ENCODE measurements at regions not wholly inside any gene's neighbourhood (a gene's known extent, or its start where the extent isn't known, plus 50 kb on each side); places are given as distances from the start of the nearest gene placed in this dataset.
A peak's percentile ranks its signal among the peaks of the same experiment; 100 is the strongest.

GRCh38 chr2:128639693-128640092 lies 321.0 kb upstream of the HS6ST1 start:
- TF ChIP-seq CTCF (IDR thresholded peaks at IDR 0.05; ENCODE audit: insufficient read depth, low read depth, low read length) = no peak

DNA sequence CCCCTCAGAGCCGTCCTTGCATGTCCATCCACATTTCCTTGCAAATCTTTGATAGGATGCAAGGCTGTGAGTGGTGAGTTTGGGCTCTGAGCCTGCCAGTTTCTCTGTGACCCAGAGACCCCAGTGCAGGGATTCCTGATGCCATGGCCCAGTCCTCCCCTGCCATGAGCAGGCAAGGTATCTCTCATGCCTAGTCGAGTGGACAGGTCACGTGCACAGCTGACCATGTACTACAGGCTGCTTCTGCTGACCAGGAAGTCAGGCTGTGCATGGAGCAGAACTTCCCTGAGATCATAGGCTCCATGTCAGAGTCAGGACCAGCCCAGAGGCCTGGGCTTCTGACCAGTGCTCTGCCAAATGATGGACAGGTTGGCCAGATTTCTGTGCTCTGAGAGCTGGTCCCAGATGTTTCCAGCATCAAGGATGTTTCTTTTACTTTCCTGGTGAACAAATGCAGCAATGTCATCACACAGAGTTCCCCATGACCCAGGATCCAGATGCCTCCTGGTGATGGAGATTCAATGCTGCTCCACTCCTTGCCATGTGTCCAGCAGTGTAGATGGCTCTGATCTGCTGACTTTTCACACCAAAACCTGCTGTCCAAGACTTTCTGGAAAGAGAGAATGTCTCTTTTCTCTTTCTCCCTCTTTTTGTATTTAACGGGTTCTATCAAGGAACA lies 321.6 kb upstream of the HS6ST1 start:
- TF ChIP-seq CTCF (IDR thresholded peaks at IDR 0.05; ENCODE audit: insufficient read depth, low read depth, low read length) = peak; percentile 14
- no peak overlapping the region for H3K4me3 ChIP-seq (ENCODE audit: low read depth, low read length)
- no peak for DNase-seq (ENCODE audit: low read depth)

More at GRCh38 chr2:128639693-128640092, 321.0 kb upstream of the HS6ST1 start:
- no peak overlapping the region for H3K4me3 ChIP-seq (ENCODE audit: low read depth, low read length)
- no peak for DNase-seq (ENCODE audit: low read depth)

DNA sequence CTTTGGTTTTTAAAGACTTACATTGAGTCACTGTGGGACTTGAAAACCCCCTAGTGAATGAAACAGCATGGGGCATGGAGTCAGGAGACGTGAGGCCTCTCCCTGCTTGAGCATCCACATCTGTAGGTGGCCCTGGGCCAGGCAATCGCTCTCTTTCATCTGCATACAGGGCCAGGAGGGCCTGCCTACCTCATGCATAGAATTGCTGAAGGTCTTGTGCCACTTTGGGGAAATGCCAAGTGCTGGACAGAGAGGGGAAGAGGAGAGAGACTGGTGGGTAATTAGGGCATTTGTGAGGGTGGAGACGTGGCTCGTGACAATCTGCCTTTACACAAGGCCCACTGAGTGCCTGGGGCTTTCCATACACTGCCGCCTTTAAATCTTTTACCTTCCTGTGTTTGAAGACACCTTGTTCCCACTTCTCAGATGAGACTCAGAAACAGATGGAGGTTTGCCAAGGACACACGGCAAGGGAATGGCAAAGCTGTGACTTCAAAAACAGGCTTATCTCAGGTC lies 322.2 kb upstream of the HS6ST1 start:
- DNase-seq (ENCODE audit: low read depth) = no peak
- H3K4me3 ChIP-seq (ENCODE audit: low read depth, low read length) = no peak overlapping the region
- no peak for TF ChIP-seq CTCF (IDR thresholded peaks at IDR 0.05; ENCODE audit: insufficient read depth, low read depth, low read length)

DNA sequence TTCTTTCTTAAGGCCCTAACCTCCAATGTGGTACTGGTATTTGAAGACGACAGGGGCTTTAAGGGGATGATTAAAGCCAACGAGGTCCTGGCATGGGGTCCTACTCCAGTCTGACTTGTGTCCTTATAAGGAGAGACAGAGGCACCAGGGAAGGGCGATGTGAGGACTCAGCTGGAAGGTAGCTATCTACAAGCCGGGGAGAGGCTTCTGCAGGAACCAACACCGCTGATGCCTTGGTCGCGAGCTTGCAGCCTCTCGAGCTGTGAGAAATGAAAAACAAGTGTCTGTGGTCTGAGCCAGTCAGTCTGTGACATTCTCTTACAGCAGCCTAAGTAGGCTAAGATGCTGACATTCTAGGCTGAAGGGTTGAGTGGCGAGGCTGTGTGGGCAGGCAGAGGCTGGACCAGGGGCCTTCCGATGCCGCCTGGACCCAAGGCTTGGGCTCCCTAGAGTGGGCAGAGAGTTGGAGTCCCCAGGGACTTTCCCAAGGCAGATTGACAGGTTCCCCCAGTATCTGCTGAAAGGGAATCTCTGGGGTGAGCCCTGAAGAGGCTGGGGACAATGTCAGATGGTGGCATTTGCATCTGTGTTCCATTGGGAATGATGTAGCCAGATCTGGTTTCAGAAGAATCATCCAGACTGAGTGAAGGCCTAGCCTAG lies 322.9 kb upstream of the HS6ST1 start:
- no peak for DNase-seq (ENCODE audit: low read depth)
- TF ChIP-seq CTCF (IDR thresholded peaks at IDR 0.05; ENCODE audit: insufficient read depth, low read depth, low read length) = no peak
- no peak overlapping the region for H3K4me3 ChIP-seq (ENCODE audit: low read depth, low read length)

GRCh38 chr2:128642316-128642715 lies 323.6 kb upstream of the HS6ST1 start:
- no peak for DNase-seq (ENCODE audit: low read depth)
- H3K4me3 ChIP-seq (ENCODE audit: low read depth, low read length) = no peak overlapping the region
- TF ChIP-seq CTCF (IDR thresholded peaks at IDR 0.05; ENCODE audit: insufficient read depth, low read depth, low read length) = no peak

DNA sequence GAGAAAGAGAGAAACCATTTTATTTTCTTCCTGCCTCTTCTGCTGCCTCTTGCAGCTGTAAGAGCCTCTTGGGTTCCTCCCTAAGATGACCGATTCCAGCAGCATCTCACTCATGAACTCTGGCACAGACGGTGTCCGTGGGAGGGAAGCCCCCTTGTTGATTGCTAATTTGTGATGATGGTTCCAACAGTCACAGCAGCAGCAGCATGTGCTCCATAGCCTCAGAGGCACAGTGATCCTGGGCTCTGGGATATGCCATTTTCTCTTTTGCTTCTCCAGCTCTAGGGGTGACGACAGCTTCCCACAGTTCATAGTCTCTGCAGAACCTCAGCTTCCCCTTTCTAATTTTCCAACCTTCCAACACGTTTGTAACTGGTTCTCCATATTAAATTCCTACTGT lies 324.2 kb upstream of the HS6ST1 start:
- H3K4me3 ChIP-seq (ENCODE audit: low read depth, low read length) = no peak overlapping the region
- no peak for DNase-seq (ENCODE audit: low read depth)
- no peak for TF ChIP-seq CTCF (IDR thresholded peaks at IDR 0.05; ENCODE audit: insufficient read depth, low read depth, low read length)

All from fibroblast of villous mesenchyme (primary cell).